GM12891 (cell line): ENCODE measurements at regions not wholly inside any gene's neighbourhood (a gene's known extent, or its start where the extent isn't known, plus 50 kb on each side); places are given as distances from the start of the nearest gene placed in this dataset.

ENCODE experiments used
- POLR2A ChIP-seq: IDR thresholded peaks from 2 replicates; pipeline ENCODE4 v1.6.1; 2011; ENCODE audit warnings: low read depth, low read length, control low read depth
- POLR2AphosphoS5 ChIP-seq: IDR thresholded peaks from 2 replicates; pipeline ENCODE4 v1.6.1; 2011; ENCODE audit warnings: low read depth, low read length, control low read depth
- TAF1 ChIP-seq: IDR thresholded peaks from 2 replicates; pipeline ENCODE4 v1.6.1; 2011; ENCODE audit warnings: low read depth, low read length, control low read depth

- no peak for TF ChIP-seq POLR2A
- TF ChIP-seq POLR2AphosphoS5: no peak
- TF ChIP-seq TAF1: no peak
These were observed 256.7 kb upstream of the GNAI1 start for GRCh38 chr7:79877874-79878465.
